B cell (primary cell): ENCODE measurements at regions not wholly inside any gene's neighbourhood (a gene's known extent, or its start where the extent isn't known, plus 50 kb on each side); places are given as distances from the start of the nearest gene placed in this dataset.

Source experiments
- CTCF ChIP-seq: fragments of 200-600 bp; IDR thresholded peaks from one replicate; pipeline ENCODE4 v1.8.0; 2022; ENCODE audit warnings: antibody characterized with exemption, mild to moderate bottlenecking
- EZH2 ChIP-seq: IDR thresholded peaks from 2 replicates; pipeline ENCODE4 v1.6.1; 2012; ENCODE audit warnings: borderline replicate concordance, low read depth, mild to moderate bottlenecking, moderate library complexity, low read length; ENCODE audit not compliant: insufficient read depth, poor library complexity, severe bottlenecking

DNA sequence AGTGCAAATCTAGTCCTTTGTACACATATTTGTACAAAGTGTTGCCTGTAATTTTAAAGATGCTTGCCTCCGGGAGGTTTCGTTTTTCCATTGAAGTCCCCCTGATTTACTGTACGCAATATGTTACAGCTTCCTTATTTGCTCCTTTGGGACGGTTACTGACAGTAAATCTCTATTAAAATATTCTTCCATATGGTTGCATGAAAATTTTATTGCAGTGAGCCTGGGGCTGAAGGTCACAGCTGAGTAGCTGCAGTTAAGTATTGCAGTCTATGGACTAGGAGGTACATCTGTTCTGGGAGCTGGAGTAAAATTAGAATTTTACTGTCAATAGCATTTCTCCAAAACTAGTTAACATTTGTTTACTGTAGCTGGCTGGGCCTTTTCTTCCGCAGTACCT lies 119.2 kb downstream of the ETAA1 start:
- no peak for TF ChIP-seq EZH2
- no peak for TF ChIP-seq CTCF
